Stomach smooth muscle (tissue), 2 donors: ENCODE measurements at regions not wholly inside any gene's neighbourhood (a gene's known extent, or its start where the extent isn't known, plus 50 kb on each side); places are given as distances from the start of the nearest gene placed in this dataset.
"Not testable (repeated sequence)": the region's sequence is repeated elsewhere in the genome, so short reads cannot be mapped to it uniquely, and the experiment has no call there.

Experiments
- H3K27ac ChIP-seq: one replicate; pipeline ENCODE4 v1.7.0; 2013; ENCODE audit warnings: mild to moderate bottlenecking, low read length, inconsistent platforms
- H3K27me3 ChIP-seq, 2 donors: one replicate each; pipeline ENCODE4 v1.7.0; 2013; ENCODE audit warnings: low read length in 2 of 2; ENCODE audit not compliant: insufficient read depth in 2 of 2, control insufficient read depth in 1 of 2
- H3K36me3 ChIP-seq, 2 donors: one replicate each; pipeline ENCODE4 v1.7.0; 2013; ENCODE audit warnings: low read length in 2 of 2; ENCODE audit not compliant: control insufficient read depth in 2 of 2, insufficient read depth in 2 of 2
- H3K4me1 ChIP-seq: one replicate; pipeline ENCODE4 v1.7.0; 2013; ENCODE audit warnings: low read length; ENCODE audit not compliant: control insufficient read depth, insufficient read depth
- H3K4me3 ChIP-seq, 2 donors: one replicate each; pipeline ENCODE4 v1.7.0; 2013; ENCODE audit warnings: low read length in 2 of 2
- H3K9ac ChIP-seq, 2 donors: one replicate each; pipeline ENCODE4 v1.7.0; 2013; ENCODE audit warnings: low read length in 2 of 2, mild to moderate bottlenecking in 1 of 2
- H3K9me3 ChIP-seq, 2 donors: one replicate each; pipeline ENCODE4 v1.7.0; 2013; ENCODE audit warnings: low read length in 2 of 2; ENCODE audit not compliant: control insufficient read depth in 2 of 2
- donor health status: healthy.
- donor health status: Pancreatic carcinoma.

GRCh38 chr4:45442466-45442865 lies 681.4 kb downstream of the GABRG1 start:
- H3K27me3 ChIP-seq = no peaks in the 10 kb centered on the region
- no peaks in the 10 kb centered on the region for H3K36me3 ChIP-seq
- no peaks in the 10 kb centered on the region for H3K9me3 ChIP-seq
- no peaks in the 10 kb centered on the region for H3K4me1 ChIP-seq
- no peak overlapping the region for H3K27ac ChIP-seq
- no peak overlapping the region for H3K9ac ChIP-seq
- no peak overlapping the region for H3K4me3 ChIP-seq

DNA sequence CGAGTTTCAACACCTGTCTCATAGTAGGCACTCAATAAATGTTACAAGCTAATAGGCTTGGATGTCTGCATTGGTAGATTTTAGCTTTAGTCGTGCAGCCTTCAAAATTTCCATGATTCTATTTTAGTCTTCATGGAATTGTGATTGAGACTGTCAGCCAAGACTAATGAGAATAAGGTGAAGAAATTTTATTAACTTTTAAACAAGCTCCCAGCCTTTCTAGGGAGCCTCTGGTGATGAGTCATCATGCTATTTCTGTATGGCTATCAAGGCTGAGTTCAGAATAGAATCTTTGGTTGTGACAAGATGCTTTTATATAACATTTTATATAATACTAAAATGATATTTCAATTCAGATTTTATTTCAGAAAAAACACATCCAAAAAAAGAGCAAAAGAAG lies 685.8 kb downstream of the GABRG1 start:
- H3K36me3 ChIP-seq = no peaks in the 10 kb centered on the region
- no peaks in the 10 kb centered on the region for H3K27me3 ChIP-seq
- H3K9me3 ChIP-seq = no peaks in the 10 kb centered on the region
- H3K9ac ChIP-seq = no peak overlapping the region
- H3K4me1 ChIP-seq = no peaks in the 10 kb centered on the region
- no peak overlapping the region for H3K27ac ChIP-seq
- H3K4me3 ChIP-seq = no peak overlapping the region

DNA sequence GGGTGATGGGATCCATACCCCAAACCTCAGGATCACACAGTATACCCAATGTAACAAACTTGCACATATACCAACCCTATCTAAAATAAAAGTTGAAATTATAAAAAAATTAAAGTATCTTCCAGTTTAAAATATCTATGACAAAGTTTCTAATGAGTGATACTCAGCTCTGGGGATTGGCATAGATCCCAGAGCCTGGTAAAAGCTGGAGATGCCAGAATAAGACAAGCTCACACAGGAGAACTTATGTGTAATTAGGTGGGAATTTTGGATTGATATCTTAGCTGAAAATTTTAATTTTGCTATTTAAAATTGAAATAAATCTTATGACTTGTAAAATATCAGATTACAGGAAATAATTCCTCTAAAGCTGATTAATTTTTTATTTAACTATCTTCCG lies 686.5 kb downstream of the GABRG1 start:
- Histone ChIP-seq H3K36me3 (no peaks in the 10 kb centered on the region), H3K4me3 (no peak overlapping the region), H3K27ac (no peak overlapping the region), H3K9ac (no peak overlapping the region), H3K9me3 (no peaks in the 10 kb centered on the region), H3K27me3 (no peaks in the 10 kb centered on the region), H3K4me1 (no peaks in the 10 kb centered on the region)

DNA sequence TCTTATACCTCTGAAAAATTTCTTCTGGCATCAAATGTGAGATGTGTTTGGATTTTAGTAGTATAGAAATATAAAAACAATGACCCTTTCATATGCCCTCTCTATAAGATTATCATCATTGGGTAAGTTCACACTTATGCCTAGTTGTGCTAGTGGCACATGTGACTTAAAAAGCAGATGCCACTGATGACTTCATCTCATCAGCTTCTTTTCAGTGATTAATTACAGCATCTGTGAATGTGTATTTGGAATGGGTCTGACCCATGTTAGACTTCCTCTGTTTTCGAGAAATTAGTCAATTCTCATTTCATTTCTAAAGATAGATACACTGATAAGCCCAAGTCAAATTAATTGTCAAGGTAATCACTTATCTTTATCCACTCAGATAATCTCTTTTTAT lies 698.7 kb downstream of the GABRG1 start:
- no peak overlapping the region for H3K4me3 ChIP-seq
- no peaks in the 10 kb centered on the region for H3K9me3 ChIP-seq
- H3K36me3 ChIP-seq = no peaks in the 10 kb centered on the region
- no peak overlapping the region for H3K27ac ChIP-seq
- no peak overlapping the region for H3K9ac ChIP-seq
- H3K4me1 ChIP-seq = no peaks in the 10 kb centered on the region
- no peaks in the 10 kb centered on the region for H3K27me3 ChIP-seq

DNA sequence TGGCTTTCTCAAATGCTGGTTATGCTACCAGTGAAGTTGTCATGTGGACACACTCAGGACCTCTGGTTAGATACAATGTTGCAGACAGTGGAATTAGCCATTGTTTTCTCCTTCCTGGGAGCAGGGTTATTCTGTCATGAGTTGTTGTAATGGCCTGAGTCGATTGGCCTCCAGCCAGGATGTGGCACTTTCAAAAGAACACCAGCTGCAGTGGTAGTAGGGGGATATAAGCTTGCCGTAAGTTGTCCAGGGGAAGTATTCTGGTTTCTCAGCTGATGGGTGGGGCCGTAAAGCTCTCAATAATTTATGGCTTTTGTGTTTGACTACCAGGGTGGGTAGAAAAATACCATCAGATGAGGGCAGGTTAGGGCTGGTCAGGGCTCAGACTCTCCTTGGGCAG lies 697.5 kb upstream of the GNPDA2 start:
- no peak overlapping the region for H3K27ac ChIP-seq
- H3K36me3 ChIP-seq = no peaks in the 10 kb centered on the region
- H3K4me1 ChIP-seq = no peaks in the 10 kb centered on the region
- no peaks in the 10 kb centered on the region for H3K9me3 ChIP-seq
- H3K27me3 ChIP-seq = no peaks in the 10 kb centered on the region
- no peak overlapping the region for H3K4me3 ChIP-seq
- no peak overlapping the region for H3K9ac ChIP-seq

DNA sequence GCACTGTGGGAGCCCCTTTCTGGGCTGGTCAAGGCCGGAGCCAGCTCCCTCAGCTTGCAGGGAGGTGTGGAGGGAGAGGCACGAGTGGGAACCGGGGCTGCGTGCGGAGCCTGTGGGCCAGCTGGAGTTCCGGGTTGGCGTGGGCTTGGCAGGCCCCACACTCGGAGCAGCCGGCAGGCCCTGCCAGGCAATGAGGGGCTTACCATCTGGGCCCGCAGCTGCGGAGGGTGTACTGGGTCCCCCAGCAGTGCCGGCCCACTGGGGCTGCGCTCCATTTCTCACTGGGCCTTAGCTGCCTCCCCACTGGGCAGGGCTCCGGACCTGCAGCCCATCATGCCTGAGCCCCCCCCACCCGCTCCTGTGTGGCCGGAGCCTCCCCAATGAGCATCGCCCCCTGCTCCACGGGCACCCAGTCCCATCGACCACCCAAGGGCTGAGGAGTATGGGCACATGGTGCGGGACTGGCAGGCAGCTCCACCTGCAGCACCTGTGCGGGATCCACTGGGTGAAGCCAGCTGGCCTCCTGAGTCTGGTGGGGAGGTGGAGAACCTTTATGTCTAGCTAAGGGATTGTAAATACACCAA lies 693.8 kb upstream of the GNPDA2 start:
- not testable (repeated sequence) for H3K4me1 ChIP-seq, H3K36me3 ChIP-seq, H3K4me3 ChIP-seq

DNA sequence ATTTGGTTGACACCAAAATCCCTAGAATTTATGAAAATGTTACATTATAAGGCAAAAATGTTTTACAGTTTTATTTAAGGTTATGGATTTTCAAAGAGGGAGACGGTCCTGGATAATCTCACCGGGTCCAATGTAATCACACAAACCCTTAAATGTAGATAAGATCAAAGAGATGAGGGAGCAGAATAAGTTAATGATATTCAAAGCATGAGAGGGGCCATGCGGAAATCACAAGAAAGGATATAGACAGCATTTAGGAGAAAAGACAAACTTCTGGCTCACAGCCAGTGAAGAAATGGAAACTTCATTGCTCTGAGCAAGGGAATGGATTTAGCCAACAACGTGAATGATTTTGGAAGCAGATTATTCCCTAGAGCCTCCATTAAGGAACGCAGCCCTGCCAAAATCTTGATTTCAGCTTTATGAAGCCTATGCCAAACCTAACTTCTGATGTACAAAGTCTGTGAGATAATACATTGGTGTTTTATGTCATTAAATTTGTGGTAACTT lies 684.4 kb upstream of the GNPDA2 start:
- H3K4me3 ChIP-seq = no peak overlapping the region
- H3K36me3 ChIP-seq = no peaks in the 10 kb centered on the region

More for the DNA sequence above, 693.8 kb upstream of the GNPDA2 start:
- not testable (repeated sequence) for H3K27ac ChIP-seq, H3K27me3 ChIP-seq, H3K9me3 ChIP-seq, H3K9ac ChIP-seq

DNA sequence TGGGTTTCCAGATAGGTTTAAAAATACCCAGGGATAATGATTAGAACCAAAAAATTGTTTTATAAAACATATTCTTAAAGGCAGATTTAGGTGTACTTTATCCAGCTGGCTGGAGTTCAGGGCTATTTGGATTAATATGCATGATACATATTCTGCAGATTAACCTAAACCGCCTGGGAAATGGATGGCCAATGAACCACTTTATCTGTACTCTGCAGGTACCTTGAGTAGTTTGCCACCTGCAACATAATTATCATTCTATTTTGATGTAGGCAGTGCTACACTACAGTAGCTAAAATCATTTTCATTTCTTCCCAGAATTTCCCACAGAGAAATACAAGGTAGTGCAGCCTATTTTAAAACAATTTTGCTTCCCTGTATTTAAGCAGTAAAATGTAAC lies 683.2 kb upstream of the GNPDA2 start:
- Histone ChIP-seq H3K27me3 (no peaks in the 10 kb centered on the region), H3K36me3 (no peaks in the 10 kb centered on the region), H3K9ac (no peak overlapping the region), H3K9me3 (no peaks in the 10 kb centered on the region), H3K4me3 (no peak overlapping the region), H3K27ac (no peak overlapping the region), H3K4me1 (no peaks in the 10 kb centered on the region)

More for the DNA sequence above, 684.4 kb upstream of the GNPDA2 start:
- H3K9ac ChIP-seq = no peak overlapping the region
- no peaks in the 10 kb centered on the region for H3K27me3 ChIP-seq
- no peak overlapping the region for H3K27ac ChIP-seq
- H3K9me3 ChIP-seq = no peaks in the 10 kb centered on the region
- H3K4me1 ChIP-seq = no peaks in the 10 kb centered on the region

GRCh38 chr4:45408996-45409395 lies 682.6 kb upstream of the GNPDA2 start:
- no peaks in the 10 kb centered on the region for H3K9me3 ChIP-seq
- no peaks in the 10 kb centered on the region for H3K36me3 ChIP-seq
- H3K27ac ChIP-seq = no peak overlapping the region
- H3K9ac ChIP-seq = no peak overlapping the region
- no peaks in the 10 kb centered on the region for H3K4me1 ChIP-seq
- H3K4me3 ChIP-seq = no peak overlapping the region
- no peaks in the 10 kb centered on the region for H3K27me3 ChIP-seq

- no peaks in the 10 kb centered on the region for H3K27me3 ChIP-seq
- H3K4me1 ChIP-seq = no peaks in the 10 kb centered on the region
- no peak overlapping the region for H3K4me3 ChIP-seq
- no peak overlapping the region for H3K27ac ChIP-seq
- H3K36me3 ChIP-seq = no peaks in the 10 kb centered on the region
- no peak overlapping the region for H3K9ac ChIP-seq
- peaks cover 0 to 5% of the 10 kb centered on the region in 2 donors for H3K9me3 ChIP-seq
Observed at GRCh38 chr4:45399116-45399515, 672.8 kb upstream of the GNPDA2 start.

- Histone ChIP-seq H3K9me3 (no peaks in the 10 kb centered on the region), H3K36me3 (no peaks in the 10 kb centered on the region), H3K9ac (no peak overlapping the region), H3K27ac (no peak overlapping the region), H3K27me3 (no peaks in the 10 kb centered on the region), H3K4me1 (no peaks in the 10 kb centered on the region), H3K4me3 (no peak overlapping the region)
Observed at GRCh38 chr4:45385306-45385705, 659.0 kb upstream of the GNPDA2 start.
